Neural progenitor cell (in vitro differentiated cells): ENCODE measurements at regions not wholly inside any gene's neighbourhood (a gene's known extent, or its start where the extent isn't known, plus 50 kb on each side); places are given as distances from the start of the nearest gene placed in this dataset.

Experiments
- DNase-seq: peaks from one replicate; pipeline ENCODE4 v3.0.0-alpha.2; 2016; ENCODE audit warnings: low spot score
- H2AFZ ChIP-seq: fragments of 200-600 bp; sonication (generic); replicated peaks from 2 replicates; pipeline ENCODE4 v1.6.1; 2016; ENCODE audit warnings: antibody characterized with exemption
- H3F3A ChIP-seq: fragments of 200-600 bp; sonication (generic); 2 replicates; pipeline ENCODE4 v1.6.1; 2016; ENCODE audit warnings: antibody characterized with exemption, low read depth
- H3K27ac ChIP-seq: fragments of 200-600 bp; sonication (generic); 2 replicates; pipeline ENCODE4 v1.5.1; 2016; ENCODE audit warnings: mild to moderate bottlenecking
- H3K27me3 ChIP-seq: fragments of 200-600 bp; sonication (generic); 2 replicates; pipeline ENCODE4 v1.6.1; 2016; ENCODE audit warnings: mild to moderate bottlenecking, moderate library complexity
- H3K36me3 ChIP-seq: fragments of 200-600 bp; sonication (generic); 2 replicates; pipeline ENCODE4 v1.5.1; 2016
- H3K4me1 ChIP-seq: fragments of 200-600 bp; sonication (generic); 2 replicates; pipeline ENCODE4 v1.6.1; 2016; ENCODE audit warnings: mixed run types
- H3K4me2 ChIP-seq: fragments of 200-600 bp; sonication (generic); 2 replicates; pipeline ENCODE4 v1.6.1; 2016
- H3K4me3 ChIP-seq: fragments of 200-600 bp; sonication (generic); 2 replicates; pipeline ENCODE4 v1.5.1; 2016
- H3K79me2 ChIP-seq: fragments of 200-600 bp; sonication (generic); 2 replicates; pipeline ENCODE4 v1.6.1; 2016; ENCODE audit warnings: low read depth
- H3K9ac ChIP-seq: fragments of 200-600 bp; sonication (generic); 2 replicates; pipeline ENCODE4 v1.6.1; 2016
- H3K9me3 ChIP-seq: fragments of 200-600 bp; sonication (generic); 2 replicates; pipeline ENCODE4 v1.5.1; 2016; ENCODE audit warnings: low read depth
- H4K20me1 ChIP-seq: fragments of 200-600 bp; sonication (generic); 2 replicates; pipeline ENCODE4 v1.6.1; 2016; ENCODE audit warnings: low read depth
- H3K27ac Mint-ChIP-seq: 3 replicates; pipeline ENCODE4 v1.8.0; 2021; ENCODE audit warnings: mixed read lengths
- H3K27me3 Mint-ChIP-seq: 2 replicates; pipeline ENCODE4 v1.8.0; 2022; ENCODE audit warnings: low read depth, mild to moderate bottlenecking, inconsistent platforms, moderate library complexity, mixed read lengths; ENCODE audit not compliant: insufficient read depth
- H3K36me3 Mint-ChIP-seq: 3 replicates; pipeline ENCODE4 v1.8.0; 2021; ENCODE audit warnings: mixed read lengths
- H3K4me1 Mint-ChIP-seq: 3 replicates; pipeline ENCODE4 v1.8.0; 2021; ENCODE audit warnings: mixed read lengths
- H3K4me3 Mint-ChIP-seq: 3 replicates; pipeline ENCODE4 v1.8.0; 2021; ENCODE audit warnings: mild to moderate bottlenecking, moderate library complexity, mixed read lengths
- H3K9me3 Mint-ChIP-seq: 3 replicates; pipeline ENCODE4 v1.8.0; 2020; ENCODE audit warnings: mixed read lengths
- EZH2 ChIP-seq: fragments of 200-600 bp; sonication (generic); IDR thresholded peaks from 2 replicates; pipeline ENCODE4 v1.6.1; 2017; ENCODE audit warnings: antibody characterized with exemption, mild to moderate bottlenecking, moderate library complexity
- EZH2phosphoT487 ChIP-seq: fragments of 200-600 bp; sonication (generic); IDR thresholded peaks from 2 replicates; pipeline ENCODE4 v1.6.1; 2017; ENCODE audit warnings: antibody characterized with exemption
- TF ChIP-seq, protein P1 (sequence below): fragments of 200-600 bp; sonication (generic); IDR thresholded peaks from 2 replicates; pipeline ENCODE4 v1.5.1; 2017; ENCODE audit warnings: antibody characterized with exemption, mild to moderate bottlenecking

DNA sequence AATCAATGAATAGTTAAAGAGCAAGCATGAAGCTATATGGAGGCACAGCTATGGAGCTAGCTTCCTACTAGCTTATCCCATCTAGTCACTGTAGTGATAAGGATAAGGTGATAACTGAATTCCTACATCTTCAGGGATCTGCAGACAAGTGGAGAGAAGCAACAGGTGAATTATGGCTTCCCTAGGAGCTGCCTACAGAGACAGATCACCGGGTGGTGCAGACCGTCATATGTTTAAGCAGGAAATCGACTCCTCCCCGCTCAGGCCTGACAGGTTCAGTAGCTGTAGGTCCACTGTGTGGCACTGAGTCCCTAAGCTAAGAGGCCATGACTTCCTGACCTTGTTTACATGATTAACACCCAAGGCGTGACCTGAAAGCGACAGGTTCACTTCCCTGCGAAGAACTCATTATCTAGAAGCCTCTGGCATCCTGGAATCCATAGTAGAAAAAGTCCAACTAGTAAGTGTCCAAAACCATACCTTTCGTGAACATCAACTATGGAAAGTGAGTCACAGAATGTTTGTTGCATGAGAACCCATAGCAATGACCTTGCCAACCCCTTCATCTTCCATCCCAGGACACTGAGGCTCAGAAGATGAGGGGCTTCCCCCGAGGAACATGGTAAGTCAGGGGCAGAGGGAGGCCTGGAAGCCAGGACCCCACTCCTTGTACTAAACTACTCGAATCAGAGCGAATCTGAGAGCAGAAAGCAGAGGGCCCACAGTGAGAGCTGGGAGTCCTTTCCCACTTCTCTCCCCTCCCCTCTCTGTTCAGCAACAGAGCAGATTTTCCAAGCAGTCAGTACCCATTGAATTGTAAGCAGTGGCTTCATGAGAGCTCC is 75.4 kb upstream of the CCND2 start:
- Mint-ChIP-seq H3K4me3 (no peak overlapping the region), H3K27ac (no peak overlapping the region), H3K36me3 (no peaks in the 10 kb centered on the region), H3K9me3 (no peaks in the 10 kb centered on the region), H3K4me1 (peaks cover 10% of the 10 kb centered on the region), H3K27me3 (peaks cover 9% of the 10 kb centered on the region)
- TF ChIP-seq EZH2phosphoT487 (no peak), EZH2 (no peak)
- Histone ChIP-seq H3K4me2 (no peak overlapping the region), H3K4me1 (peaks cover 16% of the 10 kb centered on the region), H3K27ac (no peak overlapping the region), H3K36me3 (no peaks in the 10 kb centered on the region), H3K4me3 (no peak overlapping the region), H3K9ac (no peak overlapping the region), H3K9me3 (no peaks in the 10 kb centered on the region), H3K79me2 (no peaks in the 10 kb centered on the region), H3K27me3 (no peaks in the 10 kb centered on the region), H2AFZ (no peak overlapping the region), H4K20me1 (no peaks in the 10 kb centered on the region), H3F3A (peaks cover 4% of the 10 kb centered on the region)
- DNase-seq: no peak

DNA sequence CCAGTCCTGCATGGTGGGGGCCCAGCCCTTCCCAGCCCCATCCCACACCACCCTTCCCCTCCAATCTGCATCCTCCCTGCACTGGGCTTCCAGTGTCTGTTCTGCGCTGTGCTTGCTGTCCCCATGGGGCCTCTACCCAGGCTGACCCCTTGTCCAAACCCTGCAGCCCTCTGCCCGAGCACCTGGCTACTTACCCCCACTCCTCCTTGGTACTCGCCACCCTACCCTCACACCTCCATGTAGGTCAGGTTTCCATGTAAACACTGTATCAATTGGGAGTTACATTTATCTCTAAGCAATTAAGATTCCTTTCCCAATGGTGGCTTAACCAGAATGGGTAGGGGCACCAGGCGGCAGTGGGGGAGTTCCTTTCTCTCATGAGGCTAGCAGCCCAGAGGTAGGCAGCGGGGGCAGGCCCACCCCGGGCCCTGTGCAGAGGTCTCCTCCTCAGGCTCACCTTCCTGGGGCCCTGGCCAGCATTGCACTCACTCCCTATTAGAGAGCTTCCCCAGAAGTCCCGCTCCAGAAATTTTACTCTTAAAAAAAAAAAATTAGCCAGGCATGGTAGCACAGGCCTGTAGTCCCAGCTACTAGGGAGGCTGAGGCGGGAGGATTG is 76.6 kb upstream of the CCND2 start:
- Histone ChIP-seq H3K79me2 (no peaks in the 10 kb centered on the region), H3F3A (peaks cover 1% of the 10 kb centered on the region), H3K4me1 (peaks cover 14% of the 10 kb centered on the region), H2AFZ (no peak overlapping the region), H3K9ac (no peak overlapping the region), H3K4me2 (no peak overlapping the region), H3K27ac (no peak overlapping the region), H4K20me1 (no peaks in the 10 kb centered on the region), H3K36me3 (no peaks in the 10 kb centered on the region), H3K9me3 (no peaks in the 10 kb centered on the region), H3K4me3 (no peak overlapping the region), H3K27me3 (no peaks in the 10 kb centered on the region)
- H3K36me3 Mint-ChIP-seq: no peaks in the 10 kb centered on the region
- no peak for TF ChIP-seq EZH2
- TF ChIP-seq EZH2phosphoT487: no peak
- TF ChIP-seq, protein P1, sequence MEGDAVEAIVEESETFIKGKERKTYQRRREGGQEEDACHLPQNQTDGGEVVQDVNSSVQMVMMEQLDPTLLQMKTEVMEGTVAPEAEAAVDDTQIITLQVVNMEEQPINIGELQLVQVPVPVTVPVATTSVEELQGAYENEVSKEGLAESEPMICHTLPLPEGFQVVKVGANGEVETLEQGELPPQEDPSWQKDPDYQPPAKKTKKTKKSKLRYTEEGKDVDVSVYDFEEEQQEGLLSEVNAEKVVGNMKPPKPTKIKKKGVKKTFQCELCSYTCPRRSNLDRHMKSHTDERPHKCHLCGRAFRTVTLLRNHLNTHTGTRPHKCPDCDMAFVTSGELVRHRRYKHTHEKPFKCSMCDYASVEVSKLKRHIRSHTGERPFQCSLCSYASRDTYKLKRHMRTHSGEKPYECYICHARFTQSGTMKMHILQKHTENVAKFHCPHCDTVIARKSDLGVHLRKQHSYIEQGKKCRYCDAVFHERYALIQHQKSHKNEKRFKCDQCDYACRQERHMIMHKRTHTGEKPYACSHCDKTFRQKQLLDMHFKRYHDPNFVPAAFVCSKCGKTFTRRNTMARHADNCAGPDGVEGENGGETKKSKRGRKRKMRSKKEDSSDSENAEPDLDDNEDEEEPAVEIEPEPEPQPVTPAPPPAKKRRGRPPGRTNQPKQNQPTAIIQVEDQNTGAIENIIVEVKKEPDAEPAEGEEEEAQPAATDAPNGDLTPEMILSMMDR: no peak
- DNase-seq: no peak
- peaks cover 8% of the 10 kb centered on the region for H3K4me1 Mint-ChIP-seq
- peaks cover 8% of the 10 kb centered on the region for H3K27me3 Mint-ChIP-seq
- no peaks in the 10 kb centered on the region for H3K9me3 Mint-ChIP-seq
- H3K27ac Mint-ChIP-seq: no peak overlapping the region
- no peak overlapping the region for H3K4me3 Mint-ChIP-seq

DNA sequence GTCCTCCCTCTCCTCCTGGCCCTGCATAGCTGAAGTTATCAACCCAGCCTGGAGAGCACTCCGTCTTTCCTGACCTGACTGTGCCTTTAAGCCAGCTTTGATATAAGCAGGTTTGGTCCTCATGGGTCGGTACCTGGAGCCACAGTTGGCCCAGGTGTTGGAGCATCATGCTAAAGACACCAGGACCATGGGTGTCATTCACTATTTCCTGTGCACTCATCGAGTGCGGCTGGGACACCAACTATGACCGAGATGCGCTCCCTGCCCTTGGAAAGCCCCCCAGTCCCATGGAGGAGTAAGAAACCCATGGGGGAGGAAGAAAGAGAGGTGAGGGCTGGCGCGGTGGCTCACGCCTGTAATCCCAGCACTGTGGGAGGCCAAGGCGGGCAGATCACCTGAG is 78.9 kb upstream of the CCND2 start:
- TF ChIP-seq, protein P1: no peak
- no peak for TF ChIP-seq EZH2
- Histone ChIP-seq H4K20me1 (no peaks in the 10 kb centered on the region), H3F3A (no peaks in the 10 kb centered on the region), H3K79me2 (no peaks in the 10 kb centered on the region), H3K4me2 (no peak overlapping the region), H3K36me3 (no peaks in the 10 kb centered on the region), H3K4me3 (no peak overlapping the region), H3K9ac (no peak overlapping the region), H3K27ac (no peak overlapping the region), H3K9me3 (no peaks in the 10 kb centered on the region), H2AFZ (no peak overlapping the region), H3K27me3 (no peaks in the 10 kb centered on the region), H3K4me1 (peaks cover 8% of the 10 kb centered on the region)
- peaks cover 8% of the 10 kb centered on the region for H3K27me3 Mint-ChIP-seq
- no peak for DNase-seq
- no peaks in the 10 kb centered on the region for H3K9me3 Mint-ChIP-seq
- no peaks in the 10 kb centered on the region for H3K36me3 Mint-ChIP-seq
- H3K4me1 Mint-ChIP-seq: peaks cover 6% of the 10 kb centered on the region
- no peak overlapping the region for H3K4me3 Mint-ChIP-seq
- H3K27ac Mint-ChIP-seq: no peak overlapping the region

DNA sequence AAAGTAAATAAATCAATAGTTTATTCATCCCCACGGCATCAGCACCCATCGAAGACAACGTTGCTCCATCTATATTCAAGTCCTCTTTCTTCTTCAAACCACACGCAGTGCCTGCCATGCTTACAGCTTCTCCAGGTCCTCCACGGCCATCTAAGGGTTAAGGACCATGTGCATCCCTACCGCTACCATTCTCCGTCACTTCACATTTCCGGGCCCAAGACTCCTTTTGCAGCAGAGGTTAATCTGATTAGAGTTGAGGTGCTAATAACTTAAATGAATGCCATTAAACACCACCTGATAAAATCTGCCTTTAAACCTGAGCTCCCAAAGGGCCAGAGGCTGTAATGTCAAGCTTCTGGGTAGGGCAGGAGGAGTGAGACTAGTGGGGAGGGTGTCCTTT is 79.7 kb upstream of the CCND2 start:
- Mint-ChIP-seq H3K27ac (no peak overlapping the region), H3K36me3 (no peaks in the 10 kb centered on the region), H3K4me3 (no peak overlapping the region), H3K9me3 (no peaks in the 10 kb centered on the region), H3K4me1 (peaks cover 6% of the 10 kb centered on the region), H3K27me3 (peaks cover 8% of the 10 kb centered on the region)
- no peaks in the 10 kb centered on the region for H3K27me3 ChIP-seq
- H3K79me2 ChIP-seq: no peaks in the 10 kb centered on the region
- TF ChIP-seq EZH2phosphoT487 (no peak), EZH2 (no peak)
- TF ChIP-seq, protein P1: no peak
- H3K9ac ChIP-seq: no peak overlapping the region
- peaks cover 8% of the 10 kb centered on the region for H3K4me1 ChIP-seq
- no peak overlapping the region for H3K27ac ChIP-seq
- H4K20me1 ChIP-seq: no peaks in the 10 kb centered on the region
- no peak overlapping the region for H3K4me3 ChIP-seq
- DNase-seq: no peak
- no peak overlapping the region for H3K4me2 ChIP-seq
- no peaks in the 10 kb centered on the region for H3K9me3 ChIP-seq
- no peaks in the 10 kb centered on the region for H3K36me3 ChIP-seq
- peak overlapping the region; percentile 85 for H2AFZ ChIP-seq
- H3F3A ChIP-seq: no peaks in the 10 kb centered on the region
